GM23248 (cell line): ENCODE measurements at regions not wholly inside any gene's neighbourhood (a gene's known extent, or its start where the extent isn't known, plus 50 kb on each side); places are given as distances from the start of the nearest gene placed in this dataset.

Source experiments
- EZH2 ChIP-seq: fragments of 200-600 bp; sonication (generic); IDR thresholded peaks from 2 replicates; pipeline ENCODE4 v1.6.1; 2018; ENCODE audit warnings: antibody characterized with exemption, mild to moderate bottlenecking; ENCODE audit not compliant: insufficient read depth, poor library complexity, severe bottlenecking
- EZH2phosphoT487 ChIP-seq: fragments of 200-600 bp; sonication (generic); IDR thresholded peaks from 2 replicates; pipeline ENCODE4 v1.6.1; 2018; ENCODE audit warnings: antibody characterized with exemption, moderate library complexity, mild to moderate bottlenecking, low read depth; ENCODE audit not compliant: insufficient read depth

GRCh38 chr12:67589078-67589477 is 59.5 kb upstream of the DYRK2 start:
- no peak for TF ChIP-seq EZH2
- TF ChIP-seq EZH2phosphoT487: no peak
